OCI-LY7 (cell line): ENCODE measurements at regions not wholly inside any gene's neighbourhood (a gene's known extent, or its start where the extent isn't known, plus 50 kb on each side); places are given as distances from the start of the nearest gene placed in this dataset.

Source experiments
- BruUV-seq: library from RNA; stranded (reverse); fragments of 400-500 nt; replicated peaks from 2 replicates; lab custom pipeline; 2021; lab: Mats Ljungman, UMichigan
- CTCF ChIA-PET: fragments of 300-600 bp; sonication (Branson Sonifier 250); formaldehyde crosslinking; loops from one replicate; lab custom pipeline; 2022; ENCODE audit warnings: antibody characterized with exemption; ENCODE audit not compliant: unreplicated experiment; lab: Charles Lee
- POLR2A ChIA-PET: fragments of 300-600 bp; sonication (Branson Sonifier 250); formaldehyde crosslinking; loops from one replicate; lab custom pipeline; 2022; ENCODE audit warnings: antibody characterized with exemption; lab: Charles Lee
- DNase-seq: peaks from one replicate; pipeline ENCODE4 v3.0.0-alpha.2; 2015; ENCODE audit warnings: low spot score
- H2AFZ ChIP-seq: fragments of 200-600 bp; sonication (generic), shearing (Covaris generic); 2 replicates; pipeline ENCODE4 v1.6.1; 2014; ENCODE audit warnings: mild to moderate bottlenecking, antibody characterized with exemption, low read length, moderate library complexity
- H3K27ac ChIP-seq: fragments of 200-600 bp; sonication (generic); 2 replicates; pipeline ENCODE4 v1.5.1; 2014; ENCODE audit warnings: mixed run types, low read depth, mild to moderate bottlenecking, moderate library complexity, low read length, inconsistent platforms; ENCODE audit not compliant: poor library complexity, severe bottlenecking
- H3K36me3 ChIP-seq: fragments of 200-600 bp; sonication (generic); 2 replicates; pipeline ENCODE4 v1.6.1; 2014; ENCODE audit warnings: mild to moderate bottlenecking, antibody characterized with exemption, low read length, moderate library complexity, mixed read lengths; ENCODE audit not compliant: insufficient read depth
- H3K4me1 ChIP-seq: fragments of 200-600 bp; sonication (generic); 2 replicates; pipeline ENCODE4 v1.5.1; 2014; ENCODE audit warnings: mild to moderate bottlenecking, low read length; ENCODE audit not compliant: insufficient read depth, poor library complexity, severe bottlenecking
- H3K4me2 ChIP-seq: fragments of 200-600 bp; sonication (generic); 2 replicates; pipeline ENCODE4 v1.6.1; 2014; ENCODE audit warnings: mild to moderate bottlenecking, low read length
- H3K4me3 ChIP-seq: fragments of 200-600 bp; sonication (generic); 2 replicates; pipeline ENCODE4 v1.5.1; 2014; ENCODE audit warnings: mild to moderate bottlenecking, low read depth, low read length; ENCODE audit not compliant: poor library complexity, severe bottlenecking
- H3K79me2 ChIP-seq: fragments of 200-600 bp; sonication (generic); 2 replicates; pipeline ENCODE4 v1.6.1; 2016; ENCODE audit warnings: low read depth, mild to moderate bottlenecking, low read length, moderate library complexity, mixed read lengths; ENCODE audit not compliant: insufficient read depth
- H3K9me2 ChIP-seq: fragments of 200-600 bp; sonication (generic); 2 replicates; pipeline ENCODE4 v1.6.1; 2016; ENCODE audit warnings: mild to moderate bottlenecking, low read length, mixed read lengths; ENCODE audit not compliant: insufficient read depth
- H3K9me3 ChIP-seq: fragments of 200-600 bp; sonication (generic); 2 replicates; pipeline ENCODE4 v1.6.1; 2014; ENCODE audit warnings: mild to moderate bottlenecking, mixed run types, low read length, mixed read lengths
- H4K20me1 ChIP-seq: fragments of 200-600 bp; sonication (generic); 2 replicates; pipeline ENCODE4 v1.6.1; 2014; ENCODE audit warnings: mild to moderate bottlenecking, antibody characterized with exemption, low read length, moderate library complexity, mixed read lengths; ENCODE audit not compliant: insufficient read depth
- EZH2phosphoT487 ChIP-seq: fragments of 200-600 bp; sonication (generic); IDR thresholded peaks from 2 replicates; pipeline ENCODE4 v1.6.1; 2018; ENCODE audit warnings: low read depth, borderline replicate concordance, mild to moderate bottlenecking, mixed run types, antibody characterized with exemption, low read length, moderate library complexity, mixed read lengths
- intact Hi-C: fragments of 100-400 bp; cut with micrococcal nuclease; formaldehyde crosslinking; loops from one replicate; pipeline ENCODE4 v1.10.0; 2022; ENCODE audit not compliant: unreplicated experiment
- TF ChIP-seq, protein P1 (sequence below): fragments of 200-600 bp; sonication (generic); conservative IDR thresholded peaks from 2 replicates; pipeline ENCODE4 v1.5.1; 2014; ENCODE audit warnings: mild to moderate bottlenecking, antibody characterized with exemption, low read length, moderate library complexity, mixed read lengths

- Histone ChIP-seq H3K4me1 (no peaks in the 10 kb centered on the region), H3K9me2 (no peaks in the 10 kb centered on the region), H3K9me3 (no peaks in the 10 kb centered on the region), H4K20me1 (no peaks in the 10 kb centered on the region), H3K27ac (no peak overlapping the region), H3K4me3 (no peak overlapping the region), H3K79me2 (no peaks in the 10 kb centered on the region), H3K36me3 (no peaks in the 10 kb centered on the region), H2AFZ (no peak overlapping the region), H3K4me2 (no peak overlapping the region)
- ChIA-PET POLR2A (no interaction called here), CTCF (no interaction called here)
- no peak for DNase-seq
- TF ChIP-seq EZH2phosphoT487: no peak
- TF ChIP-seq, protein P1, sequence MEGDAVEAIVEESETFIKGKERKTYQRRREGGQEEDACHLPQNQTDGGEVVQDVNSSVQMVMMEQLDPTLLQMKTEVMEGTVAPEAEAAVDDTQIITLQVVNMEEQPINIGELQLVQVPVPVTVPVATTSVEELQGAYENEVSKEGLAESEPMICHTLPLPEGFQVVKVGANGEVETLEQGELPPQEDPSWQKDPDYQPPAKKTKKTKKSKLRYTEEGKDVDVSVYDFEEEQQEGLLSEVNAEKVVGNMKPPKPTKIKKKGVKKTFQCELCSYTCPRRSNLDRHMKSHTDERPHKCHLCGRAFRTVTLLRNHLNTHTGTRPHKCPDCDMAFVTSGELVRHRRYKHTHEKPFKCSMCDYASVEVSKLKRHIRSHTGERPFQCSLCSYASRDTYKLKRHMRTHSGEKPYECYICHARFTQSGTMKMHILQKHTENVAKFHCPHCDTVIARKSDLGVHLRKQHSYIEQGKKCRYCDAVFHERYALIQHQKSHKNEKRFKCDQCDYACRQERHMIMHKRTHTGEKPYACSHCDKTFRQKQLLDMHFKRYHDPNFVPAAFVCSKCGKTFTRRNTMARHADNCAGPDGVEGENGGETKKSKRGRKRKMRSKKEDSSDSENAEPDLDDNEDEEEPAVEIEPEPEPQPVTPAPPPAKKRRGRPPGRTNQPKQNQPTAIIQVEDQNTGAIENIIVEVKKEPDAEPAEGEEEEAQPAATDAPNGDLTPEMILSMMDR: no peak
- BruUV-seq: no TSS peak
- intact Hi-C loops: no loop called here
Observed at GRCh38 chr7:52287698-52288097, 747.7 kb upstream of the POM121L12 start.

DNA sequence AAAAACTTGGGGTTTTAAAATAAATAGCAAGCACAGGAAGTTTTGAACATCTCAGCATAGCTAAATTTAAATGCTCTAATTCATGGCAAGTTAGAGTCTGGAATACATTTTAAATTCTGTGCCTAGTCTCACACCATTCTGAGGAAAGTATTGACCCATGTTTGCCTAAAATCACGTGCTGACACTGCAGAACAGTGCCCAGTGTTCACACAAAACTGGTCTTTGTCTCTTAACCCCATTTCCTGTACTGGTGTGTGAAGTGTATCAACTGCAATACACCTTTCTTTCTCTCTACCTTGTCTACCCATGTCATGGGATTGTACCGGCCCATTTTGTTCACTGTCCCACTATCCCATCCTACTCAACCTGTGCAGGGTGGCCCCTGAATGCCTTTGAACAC is 749.7 kb upstream of the POM121L12 start:
- Histone ChIP-seq H3K27ac (no peak overlapping the region), H3K79me2 (no peaks in the 10 kb centered on the region), H3K36me3 (no peaks in the 10 kb centered on the region), H3K9me2 (no peaks in the 10 kb centered on the region), H2AFZ (no peak overlapping the region), H3K4me1 (no peaks in the 10 kb centered on the region), H3K4me2 (no peak overlapping the region), H3K9me3 (no peaks in the 10 kb centered on the region), H3K4me3 (no peak overlapping the region), H4K20me1 (no peaks in the 10 kb centered on the region)
- no peak for DNase-seq
- TF ChIP-seq, protein P1: no peak
- intact Hi-C loops: no loop called here
- ChIA-PET POLR2A (no interaction called here), CTCF (no interaction called here)
- BruUV-seq: no TSS peak

DNA sequence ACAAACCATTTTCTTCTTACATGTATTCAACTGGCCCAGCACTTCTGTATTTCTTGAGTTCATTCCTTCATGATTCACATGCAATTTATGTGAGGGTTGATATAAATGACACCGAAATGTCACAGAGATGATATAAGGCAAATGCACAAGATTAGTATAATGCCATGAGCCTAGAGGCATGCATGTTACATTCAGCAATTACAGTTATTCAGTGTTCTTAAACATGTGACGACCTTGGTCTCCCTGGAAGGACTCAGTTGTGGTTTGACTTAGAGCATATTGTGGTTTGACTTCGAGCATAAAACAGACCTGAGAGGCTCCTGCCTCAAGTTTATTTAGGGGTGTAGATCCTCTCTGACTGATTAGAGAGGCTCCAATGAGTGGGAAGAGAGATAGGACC is 752.1 kb upstream of the POM121L12 start:
- DNase-seq: no peak
- Histone ChIP-seq H3K9me2 (no peaks in the 10 kb centered on the region), H4K20me1 (no peaks in the 10 kb centered on the region), H3K4me1 (no peaks in the 10 kb centered on the region), H3K36me3 (no peaks in the 10 kb centered on the region), H3K4me2 (no peak overlapping the region), H3K27ac (no peak overlapping the region), H2AFZ (no peak overlapping the region), H3K9me3 (no peaks in the 10 kb centered on the region), H3K79me2 (no peaks in the 10 kb centered on the region), H3K4me3 (no peak overlapping the region)
- POLR2A ChIA-PET: no interaction called here
- CTCF ChIA-PET: no interaction called here
- TF ChIP-seq EZH2phosphoT487: no peak
- TF ChIP-seq, protein P1: no peak
- no TSS peak for BruUV-seq
- intact Hi-C loops: no loop called here
